ENCODE measurements at regions not wholly inside any gene's neighbourhood (a gene's known extent, or its start where the extent isn't known, plus 50 kb on each side); places are given as distances from the start of the nearest gene placed in this dataset.

DNA sequence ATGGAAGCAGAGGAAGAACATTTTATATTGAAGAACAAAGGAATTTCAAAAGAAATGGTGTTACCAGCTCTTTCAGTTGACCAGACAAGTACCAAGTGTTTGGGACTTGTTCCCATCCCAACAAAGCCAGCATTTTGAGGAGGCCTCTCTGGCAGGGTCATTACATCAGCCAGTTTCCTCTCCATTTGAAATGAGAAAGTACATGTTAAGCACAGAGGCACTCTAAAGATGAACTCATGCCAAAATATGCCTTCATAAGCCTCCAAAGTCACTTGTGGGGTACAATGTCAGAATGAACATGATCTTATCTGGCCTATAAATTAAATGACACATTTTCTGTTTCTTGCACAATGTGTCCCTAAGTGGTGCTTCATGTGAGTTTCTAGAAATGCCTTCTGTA, 223.9 kb downstream of the PRL start:
- Histone ChIP-seq H3K27me3 (ENCODE audit: insufficient read depth, poor library complexity, severe bottlenecking) (no peaks in the 10 kb centered on the region), H3K4me3 (replicated peaks; ENCODE audit: insufficient read depth, low read length) (no peak overlapping the region), H3K27ac (replicated peaks) (peak overlapping the region; percentile 57)
- peak in 1 of 2 experiments; percentile 28 for DNase-seq (ENCODE audit: low read depth in 1 of 2, low spot score in 1 of 2)
- TF ChIP-seq, protein P1, sequence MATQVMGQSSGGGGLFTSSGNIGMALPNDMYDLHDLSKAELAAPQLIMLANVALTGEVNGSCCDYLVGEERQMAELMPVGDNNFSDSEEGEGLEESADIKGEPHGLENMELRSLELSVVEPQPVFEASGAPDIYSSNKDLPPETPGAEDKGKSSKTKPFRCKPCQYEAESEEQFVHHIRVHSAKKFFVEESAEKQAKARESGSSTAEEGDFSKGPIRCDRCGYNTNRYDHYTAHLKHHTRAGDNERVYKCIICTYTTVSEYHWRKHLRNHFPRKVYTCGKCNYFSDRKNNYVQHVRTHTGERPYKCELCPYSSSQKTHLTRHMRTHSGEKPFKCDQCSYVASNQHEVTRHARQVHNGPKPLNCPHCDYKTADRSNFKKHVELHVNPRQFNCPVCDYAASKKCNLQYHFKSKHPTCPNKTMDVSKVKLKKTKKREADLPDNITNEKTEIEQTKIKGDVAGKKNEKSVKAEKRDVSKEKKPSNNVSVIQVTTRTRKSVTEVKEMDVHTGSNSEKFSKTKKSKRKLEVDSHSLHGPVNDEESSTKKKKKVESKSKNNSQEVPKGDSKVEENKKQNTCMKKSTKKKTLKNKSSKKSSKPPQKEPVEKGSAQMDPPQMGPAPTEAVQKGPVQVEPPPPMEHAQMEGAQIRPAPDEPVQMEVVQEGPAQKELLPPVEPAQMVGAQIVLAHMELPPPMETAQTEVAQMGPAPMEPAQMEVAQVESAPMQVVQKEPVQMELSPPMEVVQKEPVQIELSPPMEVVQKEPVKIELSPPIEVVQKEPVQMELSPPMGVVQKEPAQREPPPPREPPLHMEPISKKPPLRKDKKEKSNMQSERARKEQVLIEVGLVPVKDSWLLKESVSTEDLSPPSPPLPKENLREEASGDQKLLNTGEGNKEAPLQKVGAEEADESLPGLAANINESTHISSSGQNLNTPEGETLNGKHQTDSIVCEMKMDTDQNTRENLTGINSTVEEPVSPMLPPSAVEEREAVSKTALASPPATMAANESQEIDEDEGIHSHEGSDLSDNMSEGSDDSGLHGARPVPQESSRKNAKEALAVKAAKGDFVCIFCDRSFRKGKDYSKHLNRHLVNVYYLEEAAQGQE (IDR thresholded peaks at IDR 0.05; ENCODE audit: insufficient replicate concordance, low read depth), result no peak
- TF ChIP-seq POLR2AphosphoS5 (IDR thresholded peaks at IDR 0.05; ENCODE audit: low read depth), result no peak
- no peak for TF ChIP-seq SPI1 (IDR thresholded peaks at IDR 0.05; ENCODE audit: borderline replicate concordance, low read depth)
- no peak for TF ChIP-seq GABPA (IDR thresholded peaks at IDR 0.05; ENCODE audit: low read depth)
- TF ChIP-seq, protein P2, sequence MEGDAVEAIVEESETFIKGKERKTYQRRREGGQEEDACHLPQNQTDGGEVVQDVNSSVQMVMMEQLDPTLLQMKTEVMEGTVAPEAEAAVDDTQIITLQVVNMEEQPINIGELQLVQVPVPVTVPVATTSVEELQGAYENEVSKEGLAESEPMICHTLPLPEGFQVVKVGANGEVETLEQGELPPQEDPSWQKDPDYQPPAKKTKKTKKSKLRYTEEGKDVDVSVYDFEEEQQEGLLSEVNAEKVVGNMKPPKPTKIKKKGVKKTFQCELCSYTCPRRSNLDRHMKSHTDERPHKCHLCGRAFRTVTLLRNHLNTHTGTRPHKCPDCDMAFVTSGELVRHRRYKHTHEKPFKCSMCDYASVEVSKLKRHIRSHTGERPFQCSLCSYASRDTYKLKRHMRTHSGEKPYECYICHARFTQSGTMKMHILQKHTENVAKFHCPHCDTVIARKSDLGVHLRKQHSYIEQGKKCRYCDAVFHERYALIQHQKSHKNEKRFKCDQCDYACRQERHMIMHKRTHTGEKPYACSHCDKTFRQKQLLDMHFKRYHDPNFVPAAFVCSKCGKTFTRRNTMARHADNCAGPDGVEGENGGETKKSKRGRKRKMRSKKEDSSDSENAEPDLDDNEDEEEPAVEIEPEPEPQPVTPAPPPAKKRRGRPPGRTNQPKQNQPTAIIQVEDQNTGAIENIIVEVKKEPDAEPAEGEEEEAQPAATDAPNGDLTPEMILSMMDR (IDR thresholded peaks at IDR 0.05; ENCODE audit: insufficient read depth, low read length), result no peak

DNA sequence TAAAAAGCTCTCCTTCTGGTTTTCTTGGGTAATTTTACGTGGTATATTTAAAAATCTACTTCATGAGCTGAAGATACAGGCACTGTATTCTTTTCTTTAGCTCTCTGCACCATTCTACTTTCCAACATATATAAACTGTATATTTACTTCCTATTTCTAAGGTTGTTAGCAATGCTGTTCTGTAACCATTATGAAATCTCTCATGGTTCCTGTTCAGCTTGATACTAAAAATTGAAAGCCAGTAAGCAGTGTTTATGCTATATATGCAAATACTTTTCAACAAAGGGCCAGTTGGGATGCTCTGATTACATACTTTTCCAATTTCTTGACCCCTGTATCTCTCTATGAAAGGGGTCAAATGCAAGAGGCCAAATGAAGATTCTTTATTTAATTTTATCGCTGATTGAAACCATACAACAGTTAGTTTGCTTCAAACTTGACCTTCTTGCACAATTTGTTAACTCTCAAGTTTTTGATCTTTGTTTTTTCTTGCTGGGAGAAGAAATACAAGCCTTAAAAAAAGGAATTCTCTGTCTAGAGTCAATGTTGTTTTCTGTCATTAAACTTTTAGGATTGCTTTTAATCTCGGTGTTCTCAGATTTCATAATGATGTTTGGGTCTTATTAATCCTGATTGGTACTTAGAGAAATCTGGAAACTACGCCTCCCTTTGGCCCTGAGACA, 223.2 kb downstream of the PRL start:
- DNase-seq (ENCODE audit: low read depth in 1 of 2, low spot score in 1 of 2), result peak in 1 of 2 experiments; percentile 26
- no peaks in the 10 kb centered on the region for H3K27me3 ChIP-seq (ENCODE audit: insufficient read depth, poor library complexity, severe bottlenecking)
- no peak overlapping the region for H3K4me3 ChIP-seq (replicated peaks; ENCODE audit: insufficient read depth, low read length)
- peak overlapping the region; percentile 57 for H3K27ac ChIP-seq (replicated peaks)
- TF ChIP-seq POLR2AphosphoS5 (IDR thresholded peaks at IDR 0.05; ENCODE audit: low read depth) (no peak), SPI1 (IDR thresholded peaks at IDR 0.05; ENCODE audit: borderline replicate concordance, low read depth) (no peak), GABPA (IDR thresholded peaks at IDR 0.05; ENCODE audit: low read depth) (no peak)
- TF ChIP-seq, protein P2 (IDR thresholded peaks at IDR 0.05; ENCODE audit: insufficient read depth, low read length), result no peak
- TF ChIP-seq, protein P1 (IDR thresholded peaks at IDR 0.05; ENCODE audit: insufficient replicate concordance, low read depth), result no peak

DNA sequence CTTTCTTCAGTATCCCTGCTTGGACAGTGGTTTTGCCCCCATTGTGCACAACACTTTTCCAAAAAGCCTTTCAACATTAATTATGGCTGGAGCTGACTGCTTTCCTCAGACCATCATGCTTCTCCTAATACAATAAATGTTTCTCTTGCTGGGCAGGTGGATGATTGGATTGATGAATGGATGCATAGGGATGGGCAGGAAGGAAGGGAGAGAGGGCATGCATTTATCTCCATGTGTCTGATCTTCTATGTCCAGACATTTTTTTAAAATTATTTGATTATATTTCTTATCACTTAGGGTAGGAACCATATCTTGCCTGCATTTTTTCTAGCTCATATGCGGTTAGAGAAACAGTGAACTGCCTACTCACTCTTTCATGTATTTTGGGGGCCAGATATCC, 218.5 kb downstream of the PRL start:
- no peak for DNase-seq (ENCODE audit: low read depth in 1 of 2, low spot score in 1 of 2)
- Histone ChIP-seq H3K27me3 (ENCODE audit: insufficient read depth, poor library complexity, severe bottlenecking) (no peaks in the 10 kb centered on the region), H3K4me3 (replicated peaks; ENCODE audit: insufficient read depth, low read length) (no peak overlapping the region), H3K27ac (replicated peaks) (no peak overlapping the region)
- TF ChIP-seq, protein P1 (IDR thresholded peaks at IDR 0.05; ENCODE audit: insufficient replicate concordance, low read depth), result no peak
- TF ChIP-seq, protein P2 (IDR thresholded peaks at IDR 0.05; ENCODE audit: insufficient read depth, low read length), result no peak
- TF ChIP-seq GABPA (IDR thresholded peaks at IDR 0.05; ENCODE audit: low read depth), result no peak
- no peak for TF ChIP-seq POLR2AphosphoS5 (IDR thresholded peaks at IDR 0.05; ENCODE audit: low read depth)
